ENCODE measurements at regions not wholly inside any gene's neighbourhood (a gene's known extent, or its start where the extent isn't known, plus 50 kb on each side); places are given as distances from the start of the nearest gene placed in this dataset.

- TF ChIP-seq CHD7 (IDR thresholded peaks at IDR 0.05; ENCODE audit: insufficient replicate concordance, low read length) (no peak), ASH2L (IDR thresholded peaks at IDR 0.05; ENCODE audit: low read length) (no peak), BRCA1 (IDR thresholded peaks at IDR 0.05; ENCODE audit: low read depth, low read length) (no peak), CREB1 (IDR thresholded peaks at IDR 0.05) (no peak), RNF2 (IDR thresholded peaks at IDR 0.05; ENCODE audit: borderline replicate concordance, low read depth, low read length, missing control alignments, poor library complexity, severe bottlenecking) (no peak), NRF1 (IDR thresholded peaks at IDR 0.05; ENCODE audit: low read depth, low read length) (no peak), EGR1 (IDR thresholded peaks at IDR 0.05; ENCODE audit: borderline replicate concordance, low read depth, low read length) (no peak), POU5F1 (IDR thresholded peaks at IDR 0.05; ENCODE audit: low read depth, low read length) (no peak), HDAC6 (IDR thresholded peaks at IDR 0.05; ENCODE audit: low read depth, low read length) (no peak), SIN3A (conservative IDR thresholded peaks at IDR 0.05 in 1 of 2, IDR thresholded peaks at IDR 0.05 in 1 of 2; ENCODE audit: low read depth in 1 of 2, low read length in 2 of 2) (no peak), SP1 (IDR thresholded peaks at IDR 0.05; ENCODE audit: low read depth, low read length) (no peak), CEBPB (IDR thresholded peaks at IDR 0.05; ENCODE audit: low read depth, low read length) (no peak), KDM5A (IDR thresholded peaks at IDR 0.05; ENCODE audit: low read length) (no peak), CHD2 (IDR thresholded peaks at IDR 0.05; ENCODE audit: low read length) (no peak)
These were observed 434.6 kb downstream of the PCDH11X start (continued) for GRCh38 chrX:92213786-92214185.

All from H1 (cell line).